NCI-H1417 treated with DMSO at 0.1 percent for 48 hours (cell line): ENCODE measurements at regions not wholly inside any gene's neighbourhood (a gene's known extent, or its start where the extent isn't known, plus 50 kb on each side); places are given as distances from the start of the nearest gene placed in this dataset.
"Not testable (repeated sequence)": the region's sequence is repeated elsewhere in the genome, so short reads cannot be mapped to it uniquely, and the experiment has no call there.

ENCODE experiments used
- DNase-seq: peaks from one replicate; lab custom pipeline; 2025; lab: John Stamatoyannopoulos, UW

GRCh38 chr9:75197561-75197960, 109.2 kb downstream of the OSTF1 start:
- no peak for DNase-seq

- DNase-seq: no peak
These were observed 110.1 kb downstream of the OSTF1 start for GRCh38 chr9:75198436-75198835.

GRCh38 chr9:75200892-75201470, 112.7 kb downstream of the OSTF1 start:
- DNase-seq: peak; percentile 25

- DNase-seq: no peak
These were observed 113.3 kb downstream of the OSTF1 start for GRCh38 chr9:75201480-75202209.

DNA sequence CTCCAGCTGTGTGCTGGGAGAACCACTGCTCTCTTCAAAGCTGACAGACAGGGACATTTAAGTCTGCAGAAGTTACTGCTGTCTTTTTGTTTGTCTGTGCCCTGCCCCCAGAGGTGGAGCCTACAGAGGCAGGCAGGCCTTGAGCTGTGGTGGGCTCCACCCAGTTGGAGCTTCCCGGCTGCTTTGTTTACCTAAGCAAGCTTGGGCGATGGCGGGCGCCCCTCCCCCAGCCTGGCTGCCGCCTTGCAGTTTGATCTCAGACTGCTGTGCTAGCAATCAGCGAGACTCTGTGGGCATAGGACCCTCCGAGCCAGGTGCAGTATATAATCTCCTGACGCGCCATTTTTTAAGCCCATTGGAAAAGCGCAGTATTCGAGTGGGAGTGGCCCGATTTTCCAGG, 119.7 kb downstream of the OSTF1 start:
- DNase-seq: not testable (repeated sequence)

- no peak for DNase-seq
These were observed 121.9 kb downstream of the OSTF1 start for GRCh38 chr9:75210215-75210614.

DNA sequence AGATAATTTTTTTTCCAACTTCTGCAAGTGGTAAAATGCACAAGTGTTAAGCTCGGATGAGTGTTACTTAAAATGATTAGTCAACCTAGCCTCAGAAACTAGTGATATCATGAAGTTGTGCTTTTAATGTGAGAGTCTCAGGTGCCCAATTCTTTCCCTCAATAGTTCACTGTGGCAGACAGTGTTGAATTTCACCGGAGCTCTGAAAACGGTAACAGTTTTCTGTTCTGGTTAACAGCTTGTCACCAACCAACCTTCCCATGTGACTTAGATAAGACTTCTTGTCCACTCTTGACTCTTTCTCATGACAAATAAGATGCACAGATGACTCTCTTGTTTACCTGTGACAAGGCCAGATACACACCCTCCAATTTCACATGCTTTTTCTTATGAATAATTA, 125.5 kb downstream of the OSTF1 start:
- DNase-seq: no peak

GRCh38 chr9:75226403-75227139, 138.3 kb downstream of the OSTF1 start:
- DNase-seq: no peak

DNA sequence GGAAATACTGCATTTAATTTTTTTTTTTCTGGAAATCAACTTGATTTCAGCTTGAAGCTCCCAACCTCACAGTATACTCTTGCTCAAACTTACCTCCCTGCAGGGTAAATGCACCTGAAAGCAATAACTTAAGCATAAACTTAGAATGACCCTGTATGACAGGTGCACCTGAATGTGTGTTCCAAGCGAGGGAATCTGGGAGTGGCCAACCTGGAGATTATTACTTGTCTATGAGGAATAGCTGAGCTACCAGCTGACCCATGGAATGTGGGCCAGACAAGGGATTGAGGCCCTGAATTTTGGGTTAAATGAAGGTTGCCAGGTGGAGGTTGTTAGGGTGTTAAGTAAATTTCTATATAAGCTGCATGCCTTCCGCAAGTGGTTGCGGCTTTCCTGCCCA, 140.6 kb downstream of the OSTF1 start:
- no peak for DNase-seq

- no peak for DNase-seq
These were observed 141.5 kb downstream of the OSTF1 start for GRCh38 chr9:75229605-75230332.

DNA sequence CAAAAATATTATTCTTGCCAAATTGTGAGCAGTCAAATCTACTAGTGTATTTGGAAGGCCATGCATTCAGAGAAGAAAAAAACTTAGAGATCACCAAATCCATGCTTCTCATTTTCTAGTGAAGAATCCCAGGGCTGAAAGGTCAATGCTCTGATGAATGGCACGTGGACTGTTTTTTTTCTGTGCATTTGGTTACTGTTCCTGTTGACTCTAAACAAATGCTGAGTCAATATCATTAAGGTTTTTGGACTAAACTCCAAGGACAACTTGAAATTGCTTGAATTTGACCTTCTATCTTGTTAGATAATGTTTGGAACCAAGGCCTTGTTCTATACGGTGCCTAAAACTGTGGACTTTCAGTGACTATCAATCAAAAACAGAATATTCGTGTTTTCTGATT, 142.2 kb downstream of the OSTF1 start:
- DNase-seq: no peak

DNA sequence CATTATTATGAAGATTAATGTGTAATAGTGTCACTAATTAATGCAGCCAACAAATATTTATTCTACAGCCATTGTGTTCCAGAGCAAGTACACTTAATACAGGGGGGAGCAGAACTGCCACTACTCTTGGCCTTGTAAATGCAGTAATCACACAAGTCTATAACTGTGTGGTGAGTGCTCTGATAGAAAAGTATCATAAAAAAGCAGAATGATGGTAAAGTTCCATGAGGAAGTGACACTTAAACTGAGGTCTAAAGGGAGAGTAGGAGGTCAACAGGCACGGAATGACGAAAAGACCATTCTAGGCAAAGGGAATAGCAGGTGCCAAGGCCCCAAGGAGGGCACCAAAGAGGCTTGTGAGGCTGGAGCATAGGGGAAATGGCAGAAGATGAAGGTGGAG, 142.9 kb downstream of the OSTF1 start:
- no peak for DNase-seq

GRCh38 chr9:75233011-75233410, 144.7 kb downstream of the OSTF1 start:
- no peak for DNase-seq

DNA sequence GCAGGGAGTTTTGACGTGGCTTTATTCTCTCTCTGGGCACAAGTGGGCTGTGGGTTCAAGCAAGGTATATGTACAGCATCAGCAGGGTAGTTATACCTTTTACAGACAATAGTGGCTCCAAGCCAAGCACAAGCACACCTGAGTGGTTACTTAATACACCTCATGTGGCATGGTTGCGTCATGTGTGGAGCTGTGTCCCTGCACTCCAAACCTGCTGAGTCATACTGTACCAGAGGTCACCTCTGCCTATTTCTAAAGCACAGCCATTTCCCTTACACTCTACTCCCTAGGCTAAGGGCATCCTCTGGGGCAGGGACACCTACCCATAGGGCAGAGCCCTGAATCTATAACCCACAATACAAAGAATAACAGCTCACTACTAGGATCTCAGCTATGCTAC, 147.3 kb downstream of the OSTF1 start:
- no peak for DNase-seq

DNA sequence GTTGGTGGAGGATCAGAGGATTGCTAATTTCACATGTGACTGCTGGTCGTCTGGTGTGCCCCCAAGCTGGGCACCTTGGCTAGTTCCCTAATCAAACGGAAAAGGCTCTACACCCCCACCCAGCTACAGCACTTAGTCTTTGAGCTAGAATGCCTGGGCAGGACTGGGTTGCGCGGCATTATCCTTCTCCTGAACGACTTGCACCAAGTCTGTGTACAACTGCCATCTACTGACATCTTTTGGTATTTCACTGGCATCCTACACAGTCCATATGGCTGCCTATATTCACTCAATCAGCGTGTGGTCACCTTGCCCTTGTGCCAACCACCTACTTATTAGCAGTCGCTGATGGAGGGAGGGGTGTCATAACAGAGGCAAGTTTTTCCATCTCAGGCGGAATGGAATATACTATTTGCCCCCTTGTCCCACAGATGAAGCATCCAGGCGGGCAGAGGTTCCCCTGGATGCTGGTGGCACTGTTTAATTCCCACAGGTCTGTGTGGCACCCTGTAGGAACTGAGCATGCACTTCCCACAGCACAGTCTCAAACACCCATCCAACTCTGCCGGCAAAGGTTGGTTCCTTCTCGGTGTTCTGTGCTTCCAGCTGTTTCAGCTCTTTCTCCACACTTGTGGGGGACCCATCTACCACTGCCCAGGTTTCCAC, 150.1 kb downstream of the OSTF1 start:
- peak; percentile 13 for DNase-seq

DNA sequence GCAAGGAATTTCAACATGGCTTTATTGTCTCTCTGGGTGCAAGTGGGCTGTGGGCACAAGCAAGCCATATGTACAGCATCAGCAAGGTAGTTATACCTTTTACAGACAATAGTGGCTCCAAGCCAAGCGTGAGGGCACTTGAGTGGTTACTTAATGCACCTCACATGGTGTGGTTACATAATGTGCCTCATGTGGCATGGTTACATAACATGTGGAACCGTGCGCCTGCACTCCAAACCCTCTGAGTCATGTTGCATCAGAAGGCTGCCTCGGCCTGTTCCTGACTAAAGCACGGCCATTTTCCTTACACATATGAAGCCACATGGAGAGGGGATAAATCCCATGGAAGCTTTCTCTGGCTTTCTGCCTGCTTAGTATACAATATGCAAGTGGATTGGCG, 150.9 kb downstream of the OSTF1 start:
- no peak for DNase-seq

GRCh38 chr9:75242426-75242825, 154.1 kb downstream of the OSTF1 start:
- DNase-seq: no peak

DNA sequence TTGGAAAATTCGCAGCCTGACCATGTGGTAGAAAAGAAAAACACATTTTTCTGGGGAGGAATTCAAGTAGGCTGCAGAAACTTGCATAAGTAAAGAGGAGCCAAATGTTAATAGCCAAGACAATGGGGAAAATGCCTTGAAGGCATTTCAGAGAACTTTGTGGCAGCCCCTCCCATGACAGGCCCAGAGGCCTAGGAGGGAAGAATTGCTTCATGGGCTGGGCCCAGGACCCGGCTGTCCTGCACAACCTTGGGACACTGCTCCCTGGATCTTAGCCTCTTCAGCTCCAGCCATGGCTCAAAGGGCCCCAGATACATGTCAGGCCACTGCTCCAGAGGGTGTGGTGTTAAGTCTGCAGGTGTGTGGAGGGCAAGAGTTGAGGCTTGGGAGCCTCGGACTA, 158.6 kb downstream of the OSTF1 start:
- no peak for DNase-seq

DNA sequence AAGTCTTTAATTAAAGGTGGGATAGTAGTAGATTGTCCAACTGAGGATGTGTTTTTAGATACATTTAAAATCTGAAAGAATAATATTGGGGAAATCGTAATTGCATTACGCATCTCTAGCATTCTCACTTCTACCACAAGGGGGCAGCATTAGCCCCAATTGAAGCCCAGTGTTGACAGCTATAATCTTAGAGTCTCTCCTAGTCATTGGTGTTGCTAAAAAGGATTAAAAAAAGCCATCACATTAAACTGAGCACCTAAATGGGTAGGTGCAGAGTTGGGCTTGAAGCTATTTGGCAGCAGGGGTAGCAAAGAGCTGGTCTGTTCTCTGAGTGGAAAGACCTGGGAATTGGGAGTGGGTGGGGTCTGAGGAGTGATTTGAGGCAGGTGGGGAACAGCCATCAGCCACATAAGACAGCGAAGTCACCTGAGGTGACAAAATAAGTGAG, 177.2 kb downstream of the OSTF1 start:
- DNase-seq: no peak

GRCh38 chr9:75269197-75269596, 180.9 kb downstream of the OSTF1 start:
- DNase-seq: no peak

- not testable (repeated sequence) for DNase-seq
These were observed 184.7 kb downstream of the OSTF1 start for GRCh38 chr9:75273055-75273454.

DNA sequence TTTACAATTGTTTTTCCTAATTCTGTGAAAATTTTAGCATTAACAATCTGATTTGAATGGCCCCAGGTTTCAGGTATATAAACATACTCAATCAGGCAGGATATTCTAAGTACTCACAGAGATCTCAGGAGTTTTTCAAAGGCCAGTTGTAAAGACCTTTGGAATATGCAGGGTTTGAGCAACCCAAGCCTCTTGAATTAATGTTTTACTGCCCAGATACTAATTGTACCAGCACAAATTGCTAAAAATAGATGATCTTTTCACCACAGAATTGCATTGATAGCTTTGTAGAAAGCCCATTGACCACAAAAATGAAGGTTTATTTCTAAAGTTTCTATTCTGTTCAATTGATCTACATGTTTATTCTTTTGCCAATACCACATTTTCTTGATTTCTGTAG, 186.5 kb downstream of the OSTF1 start:
- no peak for DNase-seq
